Activated CD4-positive, CD25-positive, alpha-beta regulatory T cell treated with anti-CD3 and anti-CD28 coated beads, Interleukin-2, amount 50 U/mL, for 72 hours (primary cell): ENCODE measurements at regions not wholly inside any gene's neighbourhood (a gene's known extent, or its start where the extent isn't known, plus 50 kb on each side); places are given as distances from the start of the nearest gene placed in this dataset.

Experiments used
- DNase-seq: peaks from one replicate; pipeline ENCODE4 v3.0.0; 2021

- no peak for DNase-seq
These were observed 122.7 kb upstream of the TMEM72 start for GRCh38 chr10:44788147-44789129.

- DNase-seq = no peak
These were observed 118.9 kb upstream of the TMEM72 start for GRCh38 chr10:44792119-44792775.

GRCh38 chr10:44799966-44800365 is 111.2 kb upstream of the TMEM72 start:
- DNase-seq = no peak

GRCh38 chr10:44801383-44802327 is 109.5 kb upstream of the TMEM72 start:
- no peak for DNase-seq

- no peak for DNase-seq
These were observed 107.3 kb upstream of the TMEM72 start for GRCh38 chr10:44803862-44804261.

GRCh38 chr10:44804661-44805060 is 106.5 kb upstream of the TMEM72 start:
- no peak for DNase-seq

GRCh38 chr10:44805466-44806210 is 105.5 kb upstream of the TMEM72 start:
- no peak for DNase-seq

GRCh38 chr10:44806950-44807349 is 104.2 kb upstream of the TMEM72 start:
- DNase-seq = no peak

GRCh38 chr10:44807451-44807850 is 103.7 kb upstream of the TMEM72 start:
- no peak for DNase-seq

GRCh38 chr10:44809647-44810046 is 101.5 kb upstream of the TMEM72 start:
- DNase-seq = no peak

- no peak for DNase-seq
These were observed 100.1 kb upstream of the TMEM72 start for GRCh38 chr10:44811072-44811471.

- no peak for DNase-seq
These were observed 97.9 kb upstream of the TMEM72 start for GRCh38 chr10:44813201-44813600.

- DNase-seq = no peak
These were observed 96.2 kb upstream of the TMEM72 start for GRCh38 chr10:44814929-44815328.

- DNase-seq = no peak
These were observed 93.0 kb upstream of the TMEM72 start for GRCh38 chr10:44818041-44818649.

GRCh38 chr10:44818701-44819127 is 92.4 kb upstream of the TMEM72 start:
- DNase-seq = no peak

GRCh38 chr10:44820094-44820493 is 91.0 kb upstream of the TMEM72 start:
- no peak for DNase-seq

- DNase-seq = no peak
These were observed 89.8 kb upstream of the TMEM72 start for GRCh38 chr10:44821290-44821689.

GRCh38 chr10:44822349-44822748 is 88.8 kb upstream of the TMEM72 start:
- DNase-seq = no peak

- DNase-seq = no peak
These were observed 88.2 kb upstream of the TMEM72 start for GRCh38 chr10:44822966-44823365.

- DNase-seq = no peak
These were observed 86.5 kb upstream of the TMEM72 start for GRCh38 chr10:44824607-44825006.

- no peak for DNase-seq
These were observed 83.6 kb upstream of the TMEM72 start for GRCh38 chr10:44827431-44828006.
